ENCODE measurements at regions not wholly inside any gene's neighbourhood (a gene's known extent, or its start where the extent isn't known, plus 50 kb on each side); places are given as distances from the start of the nearest gene placed in this dataset.

GRCh38 chr11:130650456-130651030, 202.1 kb downstream of the ADAMTS15 start:
- TF ChIP-seq, protein P1, sequence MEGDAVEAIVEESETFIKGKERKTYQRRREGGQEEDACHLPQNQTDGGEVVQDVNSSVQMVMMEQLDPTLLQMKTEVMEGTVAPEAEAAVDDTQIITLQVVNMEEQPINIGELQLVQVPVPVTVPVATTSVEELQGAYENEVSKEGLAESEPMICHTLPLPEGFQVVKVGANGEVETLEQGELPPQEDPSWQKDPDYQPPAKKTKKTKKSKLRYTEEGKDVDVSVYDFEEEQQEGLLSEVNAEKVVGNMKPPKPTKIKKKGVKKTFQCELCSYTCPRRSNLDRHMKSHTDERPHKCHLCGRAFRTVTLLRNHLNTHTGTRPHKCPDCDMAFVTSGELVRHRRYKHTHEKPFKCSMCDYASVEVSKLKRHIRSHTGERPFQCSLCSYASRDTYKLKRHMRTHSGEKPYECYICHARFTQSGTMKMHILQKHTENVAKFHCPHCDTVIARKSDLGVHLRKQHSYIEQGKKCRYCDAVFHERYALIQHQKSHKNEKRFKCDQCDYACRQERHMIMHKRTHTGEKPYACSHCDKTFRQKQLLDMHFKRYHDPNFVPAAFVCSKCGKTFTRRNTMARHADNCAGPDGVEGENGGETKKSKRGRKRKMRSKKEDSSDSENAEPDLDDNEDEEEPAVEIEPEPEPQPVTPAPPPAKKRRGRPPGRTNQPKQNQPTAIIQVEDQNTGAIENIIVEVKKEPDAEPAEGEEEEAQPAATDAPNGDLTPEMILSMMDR (IDR thresholded peaks at IDR 0.05): no peak
- TF ChIP-seq POLR2A (IDR thresholded peaks at IDR 0.05): no peak
